Kidney (tissue), 13 donors: ENCODE measurements at regions not wholly inside any gene's neighbourhood (a gene's known extent, or its start where the extent isn't known, plus 50 kb on each side); places are given as distances from the start of the nearest gene placed in this dataset.

Experiments
- DNase-seq, 5 donors: peaks; one replicate each; pipeline ENCODE4 v3.0.0-alpha.2; 2013 to 2020
- FAIRE-seq: peaks from 2 replicates; lab custom pipeline; 2012; peaks lifted over from hg19 to GRCh38; lab: Jason Lieb, UNC
- H3K27ac ChIP-seq, 2 donors: one replicate each; pipeline ENCODE4 v1.7.0; 2013; ENCODE audit warnings: low read depth in 2 of 2, low read length in 2 of 2, inconsistent platforms in 1 of 2
- H3K27me3 ChIP-seq: one replicate; pipeline ENCODE4 v1.7.1; 2013; ENCODE audit warnings: low read length, inconsistent platforms; ENCODE audit not compliant: control insufficient read depth, insufficient read depth
- H3K36me3 ChIP-seq, 3 donors: one replicate each; pipeline versions ENCODE4 v1.7.0 to v1.7.1; 2013; ENCODE audit warnings: low read length in 3 of 3, control low read depth in 1 of 3, inconsistent platforms in 1 of 3; ENCODE audit not compliant: insufficient read depth in 3 of 3, control insufficient read depth in 2 of 3
- H3K4me1 ChIP-seq, 3 donors: one replicate each; pipeline versions ENCODE4 v1.7.0 to v1.7.1; 2013; ENCODE audit warnings: low read length in 3 of 3, inconsistent platforms in 1 of 3, low read depth in 1 of 3; ENCODE audit not compliant: control insufficient read depth in 2 of 3, insufficient read depth in 2 of 3
- H3K4me3 ChIP-seq, 3 donors: one replicate each; pipeline versions ENCODE4 v1.7.0 to v1.8.1; 2013; ENCODE audit warnings: low read length in 3 of 3, control low read depth in 1 of 3, inconsistent platforms in 1 of 3
- H3K9ac ChIP-seq, 3 donors: one replicate each; pipeline versions ENCODE4 v1.7.0 to v1.7.1; 2013; ENCODE audit warnings: low read length in 3 of 3, control low read depth in 1 of 3, inconsistent platforms in 1 of 3
- H3K9me3 ChIP-seq, 3 donors: one replicate each; pipeline versions ENCODE4 v1.7.0 to v1.7.1; 2013; ENCODE audit warnings: low read length in 3 of 3, control low read depth in 1 of 3, inconsistent platforms in 1 of 3; ENCODE audit not compliant: control insufficient read depth in 2 of 3, insufficient read depth in 1 of 3
- CTCF ChIP-seq: IDR thresholded peaks from 3 replicates; pipeline ENCODE4 v1.5.1; 2012; ENCODE audit warnings: mild to moderate bottlenecking, moderate library complexity, borderline replicate concordance; ENCODE audit not compliant: insufficient read depth; ENCODE audit errors: extremely low read depth
- intact Hi-C: fragments of 100-400 bp; cut with DNase I; formaldehyde crosslinking; loops from one replicate; pipeline ENCODE4 v1.11.1; 2022
- donor health status: control.
- donor health status: control.
- donor health status: control.
- donor health status: control.
- donor health status: control.
- donor health status: DM: yes; HTN: yes; CAD: no.
- donor health status: Normal renal cell carcinoma (clear cell type).

GRCh38 chr11:11697796-11698195 lies 76.0 kb upstream of the GALNT18 start:
- TF ChIP-seq CTCF, result no peak
- no peak overlapping the region for H3K9ac ChIP-seq
- intact Hi-C loops, result no loop called here
- H3K27ac ChIP-seq, result no peak overlapping the region
- DNase-seq (no peak), FAIRE-seq (no peak)
- no peaks in the 10 kb centered on the region for H3K4me1 ChIP-seq
- no peaks in the 10 kb centered on the region for H3K27me3 ChIP-seq
- no peaks in the 10 kb centered on the region for H3K9me3 ChIP-seq
- no peak overlapping the region for H3K4me3 ChIP-seq
- H3K36me3 ChIP-seq, result no peaks in the 10 kb centered on the region

- no peak for TF ChIP-seq CTCF
- no peaks in the 10 kb centered on the region for H3K4me1 ChIP-seq
- H3K9ac ChIP-seq, result no peak overlapping the region
- no peak overlapping the region for H3K4me3 ChIP-seq
- H3K36me3 ChIP-seq, result no peaks in the 10 kb centered on the region
- no peak for FAIRE-seq
- H3K9me3 ChIP-seq, result no peaks in the 10 kb centered on the region
- H3K27ac ChIP-seq, result no peak overlapping the region
- intact Hi-C loops, result no loop called here
- H3K27me3 ChIP-seq, result no peaks in the 10 kb centered on the region
- no peak for DNase-seq
These were observed 69.7 kb upstream of the GALNT18 start for GRCh38 chr11:11691296-11692151.

- Histone ChIP-seq H3K27me3 (no peaks in the 10 kb centered on the region), H3K27ac (no peak overlapping the region), H3K9ac (no peak overlapping the region), H3K9me3 (no peaks in the 10 kb centered on the region), H3K4me1 (no peaks in the 10 kb centered on the region), H3K4me3 (no peak overlapping the region), H3K36me3 (no peaks in the 10 kb centered on the region)
- intact Hi-C loops, result no loop called here
- no peak for TF ChIP-seq CTCF
- DNase-seq (no peak), FAIRE-seq (no peak)
These were observed 59.7 kb upstream of the GALNT18 start for GRCh38 chr11:11681536-11681935.
